Lower lobe of right lung (tissue), 2 donors: ENCODE measurements at regions not wholly inside any gene's neighbourhood (a gene's known extent, or its start where the extent isn't known, plus 50 kb on each side); places are given as distances from the start of the nearest gene placed in this dataset.

ENCODE experiments used
- ATAC-seq, 2 donors: fragments of 200-7000 bp; cut with Tn5 transposase; one replicate each; pipeline ENCODE4 v1.9.1; 2020 to 2022; ENCODE audit warnings: mild to moderate bottlenecking in 2 of 2, moderate library complexity in 2 of 2
- DNase-seq: peaks from one replicate; pipeline ENCODE4 v3.0.0-alpha.2; 2020
- H3K27ac ChIP-seq: fragments of 200-600 bp; one replicate; pipeline ENCODE4 v1.8.0; 2022
- H3K27me3 ChIP-seq: fragments of 200-600 bp; one replicate; pipeline ENCODE4 v1.8.0; 2022; ENCODE audit warnings: low read depth
- H3K36me3 ChIP-seq: fragments of 200-600 bp; one replicate; pipeline ENCODE4 v1.8.0; 2022; ENCODE audit warnings: mild to moderate bottlenecking
- H3K4me1 ChIP-seq: fragments of 200-600 bp; one replicate; pipeline ENCODE4 v1.8.0; 2022
- H3K4me3 ChIP-seq: fragments of 200-600 bp; one replicate; pipeline ENCODE4 v1.8.0; 2022; ENCODE audit warnings: mild to moderate bottlenecking
- H3K9me3 ChIP-seq: fragments of 200-600 bp; one replicate; pipeline ENCODE4 v1.8.0; 2022
- intact Hi-C: fragments of 100-400 bp; cut with DNase I; formaldehyde crosslinking; loops from one replicate; pipeline ENCODE4 v1.11.0; 2022
- TF ChIP-seq, protein P1 (sequence below): fragments of 200-600 bp; IDR thresholded peaks from one replicate; pipeline ENCODE4 v1.8.0; 2022; ENCODE audit warnings: antibody characterized with exemption, mild to moderate bottlenecking
- donor health status: DM: no; HTN: yes; CAD: no; lungs with severe emphysema.

GRCh38 chr5:102130386-102130785, 165.7 kb downstream of the SLCO4C1 start:
- TF ChIP-seq, protein P1, sequence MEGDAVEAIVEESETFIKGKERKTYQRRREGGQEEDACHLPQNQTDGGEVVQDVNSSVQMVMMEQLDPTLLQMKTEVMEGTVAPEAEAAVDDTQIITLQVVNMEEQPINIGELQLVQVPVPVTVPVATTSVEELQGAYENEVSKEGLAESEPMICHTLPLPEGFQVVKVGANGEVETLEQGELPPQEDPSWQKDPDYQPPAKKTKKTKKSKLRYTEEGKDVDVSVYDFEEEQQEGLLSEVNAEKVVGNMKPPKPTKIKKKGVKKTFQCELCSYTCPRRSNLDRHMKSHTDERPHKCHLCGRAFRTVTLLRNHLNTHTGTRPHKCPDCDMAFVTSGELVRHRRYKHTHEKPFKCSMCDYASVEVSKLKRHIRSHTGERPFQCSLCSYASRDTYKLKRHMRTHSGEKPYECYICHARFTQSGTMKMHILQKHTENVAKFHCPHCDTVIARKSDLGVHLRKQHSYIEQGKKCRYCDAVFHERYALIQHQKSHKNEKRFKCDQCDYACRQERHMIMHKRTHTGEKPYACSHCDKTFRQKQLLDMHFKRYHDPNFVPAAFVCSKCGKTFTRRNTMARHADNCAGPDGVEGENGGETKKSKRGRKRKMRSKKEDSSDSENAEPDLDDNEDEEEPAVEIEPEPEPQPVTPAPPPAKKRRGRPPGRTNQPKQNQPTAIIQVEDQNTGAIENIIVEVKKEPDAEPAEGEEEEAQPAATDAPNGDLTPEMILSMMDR, result no peak
- Histone ChIP-seq H3K27me3 (no peaks in the 10 kb centered on the region), H3K27ac (no peak overlapping the region), H3K36me3 (no peaks in the 10 kb centered on the region), H3K4me1 (no peaks in the 10 kb centered on the region), H3K4me3 (no peak overlapping the region), H3K9me3 (no peaks in the 10 kb centered on the region)
- intact Hi-C loops, result no loop called here
- ATAC-seq (no peak), DNase-seq (no peak)

GRCh38 chr5:102119252-102119651, 176.8 kb downstream of the SLCO4C1 start:
- no peaks in the 10 kb centered on the region for H3K27me3 ChIP-seq
- no peaks in the 10 kb centered on the region for H3K9me3 ChIP-seq
- H3K4me3 ChIP-seq, result no peak overlapping the region
- intact Hi-C loops, result no loop called here
- H3K4me1 ChIP-seq, result no peaks in the 10 kb centered on the region
- H3K27ac ChIP-seq, result no peak overlapping the region
- TF ChIP-seq, protein P1, result no peak
- DNase-seq (no peak), ATAC-seq (no peak)
- no peaks in the 10 kb centered on the region for H3K36me3 ChIP-seq

DNA sequence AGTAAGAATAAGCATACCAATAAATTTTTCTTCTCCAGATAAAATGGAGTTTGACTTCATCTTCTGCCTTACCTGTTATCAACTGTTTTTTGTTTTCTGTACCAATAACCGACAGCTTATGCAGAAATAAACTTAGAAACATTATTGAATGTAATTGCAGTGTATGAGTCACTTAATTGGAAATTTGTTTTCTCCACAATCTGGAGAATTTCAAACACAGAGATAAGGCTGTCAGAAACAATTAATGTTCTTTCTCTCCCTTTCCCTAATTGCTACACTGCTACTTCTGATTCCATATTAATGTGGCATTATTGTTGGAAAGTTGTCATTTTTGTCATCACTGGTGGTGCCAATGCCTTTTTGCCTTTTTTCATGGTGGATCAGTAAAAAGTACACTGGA, 180.3 kb downstream of the SLCO4C1 start:
- H3K9me3 ChIP-seq, result no peaks in the 10 kb centered on the region
- ATAC-seq (no peak), DNase-seq (no peak)
- no peaks in the 10 kb centered on the region for H3K36me3 ChIP-seq
- no peaks in the 10 kb centered on the region for H3K4me1 ChIP-seq
- no peak overlapping the region for H3K4me3 ChIP-seq
- no peak overlapping the region for H3K27ac ChIP-seq
- intact Hi-C loops, result no loop called here
- no peaks in the 10 kb centered on the region for H3K27me3 ChIP-seq
- TF ChIP-seq, protein P1, result no peak

DNA sequence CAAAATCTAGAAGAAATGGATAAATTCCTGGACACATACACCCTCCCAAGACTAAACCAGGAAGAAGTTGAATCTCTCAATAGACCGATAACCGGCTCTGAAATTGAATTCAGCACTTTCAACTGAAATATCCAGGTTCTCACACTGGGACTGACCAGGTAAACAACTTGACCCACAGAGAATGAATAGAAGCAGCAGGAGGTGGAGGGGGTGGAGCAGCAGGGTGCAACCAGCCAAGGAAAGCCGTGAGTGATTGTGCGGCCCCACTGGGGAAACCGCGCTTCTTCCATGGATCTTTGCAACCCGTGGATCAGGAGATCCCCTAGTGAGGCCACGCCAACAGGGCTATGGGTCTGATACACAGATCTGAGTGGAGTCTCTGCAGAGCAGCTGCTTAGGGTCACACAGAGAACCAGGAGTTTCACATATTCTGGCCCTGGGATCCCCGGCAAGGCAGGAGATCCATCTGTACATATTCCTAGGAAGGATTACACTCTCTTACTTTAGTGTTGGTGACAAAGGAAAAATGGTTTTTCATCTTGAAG, 181.5 kb downstream of the SLCO4C1 start:
- DNase-seq (no peak), ATAC-seq (no peak)
- H3K4me1 ChIP-seq, result no peaks in the 10 kb centered on the region
- TF ChIP-seq, protein P1, result no peak
- intact Hi-C loops, result no loop called here
- no peak overlapping the region for H3K27ac ChIP-seq
- no peaks in the 10 kb centered on the region for H3K36me3 ChIP-seq
- H3K4me3 ChIP-seq, result no peak overlapping the region
- H3K9me3 ChIP-seq, result no peaks in the 10 kb centered on the region
- no peaks in the 10 kb centered on the region for H3K27me3 ChIP-seq

DNA sequence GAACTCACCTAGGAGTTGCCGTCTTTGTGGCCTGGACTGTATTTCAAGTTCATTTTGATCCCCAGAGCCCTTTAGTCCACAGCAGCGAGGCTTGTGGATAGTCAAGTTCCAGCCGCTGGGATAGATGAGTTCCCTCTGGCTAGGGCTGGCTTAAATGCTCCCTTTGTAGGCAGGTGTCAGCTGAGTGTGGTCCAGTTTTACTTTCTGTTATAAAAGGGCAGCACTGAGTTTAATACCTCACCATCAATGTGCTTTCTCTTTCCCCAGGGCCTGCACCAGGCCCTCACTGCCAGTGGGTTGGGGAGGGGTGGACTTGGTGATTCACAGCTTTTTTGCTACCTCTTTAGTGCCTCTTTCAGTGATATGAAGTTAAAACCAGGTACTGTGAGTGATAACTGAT, 188.2 kb downstream of the SLCO4C1 start:
- ATAC-seq, result no peak
- H3K36me3 ChIP-seq, result no peaks in the 10 kb centered on the region
- H3K9me3 ChIP-seq, result no peaks in the 10 kb centered on the region
- H3K27me3 ChIP-seq, result no peaks in the 10 kb centered on the region
- intact Hi-C loops, result no loop called here
- no peak overlapping the region for H3K4me3 ChIP-seq
- H3K4me1 ChIP-seq, result no peaks in the 10 kb centered on the region
- H3K27ac ChIP-seq, result no peak overlapping the region
- no peak for DNase-seq
- TF ChIP-seq, protein P1, result no peak

GRCh38 chr5:102106599-102106998, 189.5 kb downstream of the SLCO4C1 start:
- no peak overlapping the region for H3K27ac ChIP-seq
- TF ChIP-seq, protein P1, result no peak
- H3K27me3 ChIP-seq, result no peaks in the 10 kb centered on the region
- H3K9me3 ChIP-seq, result no peaks in the 10 kb centered on the region
- no peaks in the 10 kb centered on the region for H3K4me1 ChIP-seq
- intact Hi-C loops, result no loop called here
- ATAC-seq, result no peak
- no peaks in the 10 kb centered on the region for H3K36me3 ChIP-seq
- no peak overlapping the region for H3K4me3 ChIP-seq
- DNase-seq, result no peak
